GM12878 (cell line): ENCODE measurements at regions not wholly inside any gene's neighbourhood (a gene's known extent, or its start where the extent isn't known, plus 50 kb on each side); places are given as distances from the start of the nearest gene placed in this dataset.

Experiments
- ATAC-seq: fragments of 200-7000 bp; cut with Tn5 transposase; 3 replicates; pipeline ENCODE4 v1.9.1; 2020; ENCODE audit warnings: mild to moderate bottlenecking, moderate library complexity
- BruUV-seq: library from RNA; stranded (reverse); fragments of 400-500 nt; replicated peaks from 2 replicates; lab custom pipeline; 2021; lab: Mats Ljungman, UMichigan
- CTCF ChIA-PET: fragments of 300-600 bp; sonication (Branson Sonifier 250); formaldehyde crosslinking; extraction: SDS; loops from one replicate; lab custom pipeline; 2021; ENCODE audit warnings: inconsistent platforms; lab: Yijun Ruan, JAX
- POLR2A ChIA-PET: fragments of 350-600 bp; formaldehyde crosslinking; extraction: SDS; loops from one replicate; lab custom pipeline; 2021; ENCODE audit warnings: inconsistent platforms; lab: Charles Lee
- RAD21 ChIA-PET: fragments of 300-600 bp; sonication (Branson Sonifier 250); formaldehyde crosslinking; loops from one replicate; lab custom pipeline; 2023; ENCODE audit warnings: antibody characterized with exemption; ENCODE audit not compliant: unreplicated experiment; lab: Charles Lee
- SMC1A ChIA-PET: fragments of 300-600 bp; sonication (Branson Sonifier 250); formaldehyde crosslinking; loops from one replicate; lab custom pipeline; 2023; ENCODE audit not compliant: unreplicated experiment, uncharacterized antibody; lab: Charles Lee
- DNase-seq: peaks from one replicate; pipeline ENCODE4 v3.0.0-alpha.2; 2011; ENCODE audit warnings: low read depth, low spot score
- FAIRE-seq: peaks from 3 replicates; lab custom pipeline; 2011; peaks lifted over from hg19 to GRCh38; lab: Jason Lieb, UNC
- H2AFZ ChIP-seq: 2 replicates; pipeline ENCODE4 v1.6.0; 2011; ENCODE audit warnings: low read depth, low read length, control low read depth; ENCODE audit not compliant: control insufficient read depth
- H3K27ac ChIP-seq: 2 replicates; pipeline ENCODE4 v1.5.1; 2011; ENCODE audit warnings: control low read depth; ENCODE audit not compliant: control insufficient read depth, insufficient read depth
- H3K27me3 ChIP-seq, 2 experiments: replicated peaks in 1 of 2; 2 replicates each; pipeline versions ENCODE4 v1.6.0 to v1.6.1; 2011; ENCODE audit warnings: low read length in 1 of 2; ENCODE audit not compliant: control insufficient read depth in 2 of 2, insufficient read depth in 2 of 2
- H3K36me3 ChIP-seq, 2 experiments: 2 replicates each; pipeline ENCODE4 v1.5.1; 2011; ENCODE audit warnings: low read length in 1 of 2; ENCODE audit not compliant: control insufficient read depth in 2 of 2, insufficient read depth in 2 of 2
- H3K4me1 ChIP-seq: 2 replicates; pipeline ENCODE4 v1.6.1; 2011; ENCODE audit warnings: mild to moderate bottlenecking, low read length, moderate library complexity, mixed read lengths; ENCODE audit not compliant: control insufficient read depth, insufficient read depth
- H3K4me2 ChIP-seq: 2 replicates; pipeline ENCODE4 v1.6.0; 2011; ENCODE audit warnings: control low read depth; ENCODE audit not compliant: control insufficient read depth, insufficient read depth
- H3K4me3 ChIP-seq: fragments of 200-600 bp; sonication (generic); 2 replicates; pipeline ENCODE4 v1.5.1; 2016
- H3K79me2 ChIP-seq: 2 replicates; pipeline ENCODE4 v1.6.0; 2011; ENCODE audit warnings: low read length; ENCODE audit not compliant: control insufficient read depth, insufficient read depth
- H3K9ac ChIP-seq: 2 replicates; pipeline ENCODE4 v1.8.0; 2011; ENCODE audit warnings: low read length, control low read depth, mixed read lengths; ENCODE audit not compliant: control insufficient read depth, insufficient read depth
- H3K9me3 ChIP-seq: replicated peaks from 3 replicates; pipeline ENCODE4 v1.5.1; 2011; ENCODE audit warnings: mild to moderate bottlenecking, low read length; ENCODE audit not compliant: control insufficient read depth, insufficient read depth
- H4K20me1 ChIP-seq: 2 replicates; pipeline ENCODE4 v1.6.0; 2011; ENCODE audit not compliant: control insufficient read depth, insufficient read depth
- BACH1 ChIP-seq: fragments of 450-650 bp; IDR thresholded peaks from 2 replicates; pipeline ENCODE4 v1.6.1; 2017; ENCODE audit warnings: mild to moderate bottlenecking, borderline replicate concordance
- CREB1 ChIP-seq: IDR thresholded peaks from 2 replicates; pipeline ENCODE4 v1.6.1; 2012; ENCODE audit warnings: low read depth, mild to moderate bottlenecking, inconsistent platforms
- NR2F1 ChIP-seq: fragments of 450-650 bp; conservative IDR thresholded peaks from 2 replicates; pipeline ENCODE4 v1.6.1; 2017; ENCODE audit warnings: mild to moderate bottlenecking
- NRF1 ChIP-seq: conservative IDR thresholded peaks from 2 replicates; pipeline ENCODE4 v1.6.1; 2011; ENCODE audit warnings: mild to moderate bottlenecking, low read depth, low read length, improper control_type of control experiment
- RBBP5 ChIP-seq: fragments of 200-600 bp; sonication (generic); conservative IDR thresholded peaks from 2 replicates; pipeline ENCODE4 v1.6.1; 2016
- TCF7 ChIP-seq: IDR thresholded peaks from 2 replicates; pipeline ENCODE4 v1.6.1; 2014; ENCODE audit warnings: antibody characterized with exemption, borderline replicate concordance
- WGBS: methylation state at CpG from one replicate; pipeline ENCODE4 v1.1.6; 2016; ENCODE audit warnings: low lambda C conversion rate; ENCODE audit not compliant: insufficient replicate concordance, insufficient coverage; ENCODE audit errors: missing lambda C conversion rate; 5-methylcytosine and 5-hydroxymethylcytosine counted together
- in situ Hi-C: fragments of 300-500 bp; cut with MboI; formaldehyde crosslinking; loops from 9 replicates; pipeline ENCODE4 v1.14.3; 2018; ENCODE audit warnings: mixed read lengths
- intact Hi-C: fragments of 100-400 bp; cut with micrococcal nuclease; formaldehyde crosslinking; loops from one replicate; pipeline ENCODE4 v1.14.2; 2022; ENCODE audit not compliant: unreplicated experiment
- TF ChIP-seq, protein P1 (sequence below): fragments of 450-650 bp; conservative IDR thresholded peaks from 2 replicates; pipeline ENCODE4 v1.6.1; 2017; ENCODE audit warnings: mild to moderate bottlenecking, moderate library complexity
- TF ChIP-seq, protein P2 (sequence below): fragments of 450-650 bp; IDR thresholded peaks from 2 replicates; pipeline ENCODE4 v1.6.1; 2014; ENCODE audit warnings: mild to moderate bottlenecking
- TF ChIP-seq, protein P3 (sequence below): fragments of 450-650 bp; IDR thresholded peaks from 2 replicates; pipeline ENCODE4 v1.6.1; 2018; ENCODE audit warnings: mild to moderate bottlenecking, low read depth, moderate library complexity; ENCODE audit not compliant: partially characterized antibody

- no peak for TF ChIP-seq BACH1
- TF ChIP-seq, all 136 proteins: peak for 5
Measured at GRCh38 chr2:7108792-7109532, 191.8 kb downstream of the RNF144A start (continued).

GRCh38 chr2:7109533-7109885 is 192.3 kb downstream of the RNF144A start:
- Histone ChIP-seq H3K4me1 (no peaks in the 10 kb centered on the region), H3K9ac (no peak overlapping the region), H3K27ac (no peak overlapping the region), H4K20me1 (no peaks in the 10 kb centered on the region), H2AFZ (no peak overlapping the region), H3K79me2 (no peaks in the 10 kb centered on the region), H3K4me3 (0 out of 2 replicates have a peak overlapping the region, but pooled peaks have one; percentile 6), H3K27me3 (no peaks in the 10 kb centered on the region), H3K36me3 (no peaks in the 10 kb centered on the region), H3K4me2 (no peak overlapping the region), H3K9me3 (no peaks in the 10 kb centered on the region; the same call in 2 of the 3 replicates)
- TF ChIP-seq NRF1 (no peak), TCF7 (no peak), RBBP5 (no peak), CREB1 (no peak), NR2F1 (no peak)
- TF ChIP-seq, protein P1, sequence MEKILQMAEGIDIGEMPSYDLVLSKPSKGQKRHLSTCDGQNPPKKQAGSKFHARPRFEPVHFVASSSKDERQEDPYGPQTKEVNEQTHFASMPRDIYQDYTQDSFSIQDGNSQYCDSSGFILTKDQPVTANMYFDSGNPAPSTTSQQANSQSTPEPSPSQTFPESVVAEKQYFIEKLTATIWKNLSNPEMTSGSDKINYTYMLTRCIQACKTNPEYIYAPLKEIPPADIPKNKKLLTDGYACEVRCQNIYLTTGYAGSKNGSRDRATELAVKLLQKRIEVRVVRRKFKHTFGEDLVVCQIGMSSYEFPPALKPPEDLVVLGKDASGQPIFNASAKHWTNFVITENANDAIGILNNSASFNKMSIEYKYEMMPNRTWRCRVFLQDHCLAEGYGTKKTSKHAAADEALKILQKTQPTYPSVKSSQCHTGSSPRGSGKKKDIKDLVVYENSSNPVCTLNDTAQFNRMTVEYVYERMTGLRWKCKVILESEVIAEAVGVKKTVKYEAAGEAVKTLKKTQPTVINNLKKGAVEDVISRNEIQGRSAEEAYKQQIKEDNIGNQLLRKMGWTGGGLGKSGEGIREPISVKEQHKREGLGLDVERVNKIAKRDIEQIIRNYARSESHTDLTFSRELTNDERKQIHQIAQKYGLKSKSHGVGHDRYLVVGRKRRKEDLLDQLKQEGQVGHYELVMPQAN = no peak
- TF ChIP-seq, protein P2, sequence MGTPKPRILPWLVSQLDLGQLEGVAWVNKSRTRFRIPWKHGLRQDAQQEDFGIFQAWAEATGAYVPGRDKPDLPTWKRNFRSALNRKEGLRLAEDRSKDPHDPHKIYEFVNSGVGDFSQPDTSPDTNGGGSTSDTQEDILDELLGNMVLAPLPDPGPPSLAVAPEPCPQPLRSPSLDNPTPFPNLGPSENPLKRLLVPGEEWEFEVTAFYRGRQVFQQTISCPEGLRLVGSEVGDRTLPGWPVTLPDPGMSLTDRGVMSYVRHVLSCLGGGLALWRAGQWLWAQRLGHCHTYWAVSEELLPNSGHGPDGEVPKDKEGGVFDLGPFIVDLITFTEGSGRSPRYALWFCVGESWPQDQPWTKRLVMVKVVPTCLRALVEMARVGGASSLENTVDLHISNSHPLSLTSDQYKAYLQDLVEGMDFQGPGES = no peak
- TF ChIP-seq, protein P3, sequence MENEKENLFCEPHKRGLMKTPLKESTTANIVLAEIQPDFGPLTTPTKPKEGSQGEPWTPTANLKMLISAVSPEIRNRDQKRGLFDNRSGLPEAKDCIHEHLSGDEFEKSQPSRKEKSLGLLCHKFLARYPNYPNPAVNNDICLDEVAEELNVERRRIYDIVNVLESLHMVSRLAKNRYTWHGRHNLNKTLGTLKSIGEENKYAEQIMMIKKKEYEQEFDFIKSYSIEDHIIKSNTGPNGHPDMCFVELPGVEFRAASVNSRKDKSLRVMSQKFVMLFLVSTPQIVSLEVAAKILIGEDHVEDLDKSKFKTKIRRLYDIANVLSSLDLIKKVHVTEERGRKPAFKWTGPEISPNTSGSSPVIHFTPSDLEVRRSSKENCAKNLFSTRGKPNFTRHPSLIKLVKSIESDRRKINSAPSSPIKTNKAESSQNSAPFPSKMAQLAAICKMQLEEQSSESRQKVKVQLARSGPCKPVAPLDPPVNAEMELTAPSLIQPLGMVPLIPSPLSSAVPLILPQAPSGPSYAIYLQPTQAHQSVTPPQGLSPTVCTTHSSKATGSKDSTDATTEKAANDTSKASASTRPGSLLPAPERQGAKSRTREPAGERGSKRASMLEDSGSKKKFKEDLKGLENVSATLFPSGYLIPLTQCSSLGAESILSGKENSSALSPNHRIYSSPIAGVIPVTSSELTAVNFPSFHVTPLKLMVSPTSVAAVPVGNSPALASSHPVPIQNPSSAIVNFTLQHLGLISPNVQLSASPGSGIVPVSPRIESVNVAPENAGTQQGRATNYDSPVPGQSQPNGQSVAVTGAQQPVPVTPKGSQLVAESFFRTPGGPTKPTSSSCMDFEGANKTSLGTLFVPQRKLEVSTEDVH = no peak
- in situ Hi-C loops = no loop called here
- POLR2A ChIA-PET = no interaction called here
- FAIRE-seq = no peak
- CTCF ChIA-PET = interaction anchor here (0.9 to 1.8 kb wide), 5 partner anchors 10 to 254 kb away, joined by 3 to 19 read pairs (median 5); no protein-coding TSS in a partner anchor
- BruUV-seq = no TSS peak
- no peak for DNase-seq
- SMC1A ChIA-PET = interaction anchor here (0.8 to 1.7 kb wide), 6 partner anchors 8 to 15 kb away, joined by 3 to 7 read pairs (median 4); no protein-coding TSS in a partner anchor
- no peak for ATAC-seq
- intact Hi-C loops = no loop called here
- RAD21 ChIA-PET = interaction anchor here (0.7 to 3.2 kb wide), 3 partner anchors 10 to 94 kb away, joined by 3 to 11 read pairs (median 4); no protein-coding TSS in a partner anchor
- WGBS = 48% methylated on average over 6 of the region's 6 CpGs
